ENCODE measurements at regions not wholly inside any gene's neighbourhood (a gene's known extent, or its start where the extent isn't known, plus 50 kb on each side); places are given as distances from the start of the nearest gene placed in this dataset.
"Not testable (repeated sequence)": the region's sequence is repeated elsewhere in the genome, so short reads cannot be mapped to it uniquely, and the experiment has no call there.

DNA sequence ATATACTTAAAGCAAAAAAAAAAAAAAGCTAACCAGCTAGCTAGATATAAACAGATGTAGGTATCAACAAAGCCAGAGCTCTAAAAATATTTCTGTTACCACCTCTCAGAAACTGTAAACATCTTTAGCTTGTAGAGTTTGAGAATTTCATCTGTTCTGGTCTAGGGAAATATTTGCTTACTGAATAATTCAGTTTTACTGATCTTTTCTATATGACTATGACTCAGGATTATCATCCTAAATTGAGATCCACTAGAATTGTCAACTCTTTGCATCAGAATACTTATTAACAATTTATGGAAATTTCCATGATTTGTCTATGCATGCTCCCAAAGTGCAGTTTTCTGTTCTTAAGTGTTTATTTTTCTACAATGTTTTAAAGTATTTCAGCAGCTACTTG, 517.3 kb downstream of the DIPK2A start:
- Histone ChIP-seq H3K27me3 (replicated peaks; ENCODE audit: insufficient read depth) (no peaks in the 10 kb centered on the region), H3K27ac (no peak overlapping the region), H3K9me3 (no peaks in the 10 kb centered on the region), H3K4me1 (ENCODE audit: control insufficient read depth in 1 of 2, low read depth in 2 of 2) (no peaks in the 10 kb centered on the region), H3K36me3 (no peaks in the 10 kb centered on the region), H3K4me3 (no peak overlapping the region)
- TF ChIP-seq, protein P1, sequence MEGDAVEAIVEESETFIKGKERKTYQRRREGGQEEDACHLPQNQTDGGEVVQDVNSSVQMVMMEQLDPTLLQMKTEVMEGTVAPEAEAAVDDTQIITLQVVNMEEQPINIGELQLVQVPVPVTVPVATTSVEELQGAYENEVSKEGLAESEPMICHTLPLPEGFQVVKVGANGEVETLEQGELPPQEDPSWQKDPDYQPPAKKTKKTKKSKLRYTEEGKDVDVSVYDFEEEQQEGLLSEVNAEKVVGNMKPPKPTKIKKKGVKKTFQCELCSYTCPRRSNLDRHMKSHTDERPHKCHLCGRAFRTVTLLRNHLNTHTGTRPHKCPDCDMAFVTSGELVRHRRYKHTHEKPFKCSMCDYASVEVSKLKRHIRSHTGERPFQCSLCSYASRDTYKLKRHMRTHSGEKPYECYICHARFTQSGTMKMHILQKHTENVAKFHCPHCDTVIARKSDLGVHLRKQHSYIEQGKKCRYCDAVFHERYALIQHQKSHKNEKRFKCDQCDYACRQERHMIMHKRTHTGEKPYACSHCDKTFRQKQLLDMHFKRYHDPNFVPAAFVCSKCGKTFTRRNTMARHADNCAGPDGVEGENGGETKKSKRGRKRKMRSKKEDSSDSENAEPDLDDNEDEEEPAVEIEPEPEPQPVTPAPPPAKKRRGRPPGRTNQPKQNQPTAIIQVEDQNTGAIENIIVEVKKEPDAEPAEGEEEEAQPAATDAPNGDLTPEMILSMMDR (IDR thresholded peaks at IDR 0.05): no peak
- DNase-seq (ENCODE audit: low spot score): no peak
- no peak for ATAC-seq (ENCODE audit: insufficient number of reproducible peaks, low FRiP score, low read depth)

DNA sequence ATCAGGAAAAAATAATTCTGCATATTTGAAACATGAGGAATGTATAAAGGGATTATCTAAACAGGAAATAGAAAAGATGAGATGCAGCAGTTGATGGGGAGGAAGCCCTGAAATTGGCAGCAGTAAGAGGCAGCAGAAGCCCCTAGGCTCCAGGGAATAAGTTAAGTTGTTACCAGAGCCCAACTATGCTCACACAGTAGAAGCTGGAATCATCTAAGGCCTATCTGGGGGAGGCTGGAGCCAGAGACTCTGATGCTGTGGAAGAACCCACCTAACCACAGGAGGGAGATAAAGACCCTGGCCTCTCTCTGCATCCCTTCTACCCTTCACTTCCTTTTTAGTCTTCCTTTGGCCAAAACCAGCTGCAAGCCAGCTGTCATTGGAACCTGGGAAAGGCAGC, 519.7 kb downstream of the DIPK2A start:
- DNase-seq (ENCODE audit: low spot score) (no peak), ATAC-seq (ENCODE audit: insufficient number of reproducible peaks, low FRiP score, low read depth) (no peak)
- TF ChIP-seq, protein P1 (IDR thresholded peaks at IDR 0.05): no peak
- Histone ChIP-seq H3K36me3 (no peaks in the 10 kb centered on the region), H3K9me3 (no peaks in the 10 kb centered on the region), H3K4me3 (no peak overlapping the region), H3K4me1 (ENCODE audit: control insufficient read depth in 1 of 2, low read depth in 2 of 2) (no peaks in the 10 kb centered on the region), H3K27ac (no peak overlapping the region), H3K27me3 (replicated peaks; ENCODE audit: insufficient read depth) (no peaks in the 10 kb centered on the region)

DNA sequence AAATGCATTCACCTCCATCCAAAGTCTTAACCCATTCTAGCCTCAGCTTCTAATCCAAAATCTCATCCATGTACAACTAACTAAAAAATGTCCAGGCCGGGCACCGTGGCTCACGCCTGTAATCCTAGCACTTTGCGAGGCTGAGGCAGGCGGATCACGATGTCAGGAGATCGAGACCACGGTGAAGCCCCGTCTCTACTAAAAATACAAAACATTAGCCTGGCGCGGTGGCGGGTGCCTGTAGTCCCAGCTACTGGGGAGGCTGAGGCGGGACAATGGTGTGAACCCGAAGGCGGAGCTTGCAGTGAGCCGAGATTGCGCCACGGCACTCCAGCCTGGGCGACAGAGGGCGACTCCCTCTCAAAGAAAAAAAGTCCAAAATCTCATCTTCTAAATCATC, 523.0 kb downstream of the DIPK2A start:
- DNase-seq (ENCODE audit: low spot score); H3K4me3 ChIP-seq; H3K27ac ChIP-seq; ATAC-seq (ENCODE audit: insufficient number of reproducible peaks, low FRiP score, low read depth); H3K4me1 ChIP-seq (ENCODE audit: control insufficient read depth in 1 of 2, low read depth in 2 of 2); H3K36me3 ChIP-seq; H3K9me3 ChIP-seq; H3K27me3 ChIP-seq (replicated peaks; ENCODE audit: insufficient read depth): not testable (repeated sequence)

DNA sequence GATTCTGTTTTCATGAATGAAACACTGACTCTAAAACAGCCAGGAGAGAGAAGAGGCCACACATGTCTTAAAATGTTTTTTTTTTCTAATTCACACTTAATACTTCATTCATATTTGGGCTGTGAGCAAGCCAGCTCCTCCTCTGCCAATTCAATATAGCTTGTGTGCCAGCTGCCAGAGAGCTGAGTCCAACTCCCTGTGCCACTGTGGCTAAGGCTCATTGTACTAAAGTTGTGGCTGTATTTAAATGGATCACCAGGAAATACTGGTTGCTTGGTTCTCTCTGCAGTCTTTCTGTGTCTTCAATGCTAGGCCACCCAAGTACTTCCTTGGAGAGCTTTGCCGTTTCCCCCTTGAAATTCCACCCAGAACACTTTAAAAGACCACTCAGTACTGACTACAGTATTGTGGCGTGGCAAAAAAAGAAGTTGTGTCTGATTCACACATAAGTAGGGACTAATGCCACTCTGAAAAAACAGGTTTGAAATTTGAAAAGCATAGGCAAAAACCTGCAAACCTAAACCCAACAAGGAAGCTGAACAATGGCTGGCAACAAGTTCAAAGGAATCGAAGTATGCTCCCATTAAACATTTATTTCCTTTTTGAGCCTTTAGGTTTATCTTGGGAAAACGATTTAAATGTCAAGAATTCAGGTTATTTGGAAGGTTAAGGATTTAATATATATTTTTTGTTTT, 524.7 kb downstream of the DIPK2A start:
- Histone ChIP-seq H3K27ac (no peak overlapping the region), H3K27me3 (replicated peaks; ENCODE audit: insufficient read depth) (no peaks in the 10 kb centered on the region), H3K36me3 (no peaks in the 10 kb centered on the region), H3K9me3 (no peaks in the 10 kb centered on the region), H3K4me3 (no peak overlapping the region), H3K4me1 (ENCODE audit: control insufficient read depth in 1 of 2, low read depth in 2 of 2) (no peaks in the 10 kb centered on the region)
- no peak for DNase-seq (ENCODE audit: low spot score)
- TF ChIP-seq, protein P1 (IDR thresholded peaks at IDR 0.05): no peak
- ATAC-seq (ENCODE audit: insufficient number of reproducible peaks, low FRiP score, low read depth): no peak

DNA sequence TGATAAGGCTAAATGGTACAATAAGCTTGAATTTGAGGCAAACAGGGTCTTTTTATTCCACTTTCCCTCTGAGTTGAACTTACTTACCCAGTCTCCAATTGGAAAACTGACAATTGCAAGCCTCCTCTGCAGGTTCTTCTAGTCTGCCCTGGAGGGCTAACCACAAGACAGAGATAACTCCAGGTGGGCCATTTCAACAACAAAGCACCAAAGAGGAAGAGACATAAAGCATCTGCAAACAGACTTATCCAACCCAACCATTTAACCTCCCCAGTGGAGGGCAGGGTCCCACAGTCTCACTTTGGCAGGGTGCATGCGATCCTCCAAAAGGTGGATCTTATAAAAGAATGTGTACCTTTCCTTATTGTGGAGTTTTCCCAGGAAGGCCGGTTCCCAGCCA, 525.8 kb downstream of the DIPK2A start:
- ATAC-seq (ENCODE audit: insufficient number of reproducible peaks, low FRiP score, low read depth) (no peak), DNase-seq (ENCODE audit: low spot score) (no peak)
- Histone ChIP-seq H3K27me3 (replicated peaks; ENCODE audit: insufficient read depth) (no peaks in the 10 kb centered on the region), H3K4me1 (ENCODE audit: control insufficient read depth in 1 of 2, low read depth in 2 of 2) (no peaks in the 10 kb centered on the region), H3K9me3 (no peaks in the 10 kb centered on the region), H3K36me3 (no peaks in the 10 kb centered on the region), H3K27ac (no peak overlapping the region), H3K4me3 (no peak overlapping the region)
- TF ChIP-seq, protein P1 (IDR thresholded peaks at IDR 0.05): no peak
